GM12865 (cell line): ENCODE measurements at regions not wholly inside any gene's neighbourhood (a gene's known extent, or its start where the extent isn't known, plus 50 kb on each side); places are given as distances from the start of the nearest gene placed in this dataset.

Experiments
- DNase-seq: peaks from one replicate; pipeline ENCODE4 v3.0.0; 2010; ENCODE audit warnings: low read depth
- H3K4me3 ChIP-seq: 2 replicates; pipeline ENCODE4 v1.5.1; 2011; ENCODE audit warnings: mild to moderate bottlenecking, low read depth, low read length, control low read depth
- TF ChIP-seq, protein P1 (sequence below): IDR thresholded peaks from 2 replicates; pipeline ENCODE4 v1.5.1; 2011; ENCODE audit warnings: low read length, control low read depth, low read depth, inconsistent platforms; ENCODE audit not compliant: insufficient read depth; ENCODE audit errors: missing control alignments

GRCh38 chr4:107153228-107153627 lies 117.1 kb upstream of the DKK2 start:
- TF ChIP-seq, protein P1, sequence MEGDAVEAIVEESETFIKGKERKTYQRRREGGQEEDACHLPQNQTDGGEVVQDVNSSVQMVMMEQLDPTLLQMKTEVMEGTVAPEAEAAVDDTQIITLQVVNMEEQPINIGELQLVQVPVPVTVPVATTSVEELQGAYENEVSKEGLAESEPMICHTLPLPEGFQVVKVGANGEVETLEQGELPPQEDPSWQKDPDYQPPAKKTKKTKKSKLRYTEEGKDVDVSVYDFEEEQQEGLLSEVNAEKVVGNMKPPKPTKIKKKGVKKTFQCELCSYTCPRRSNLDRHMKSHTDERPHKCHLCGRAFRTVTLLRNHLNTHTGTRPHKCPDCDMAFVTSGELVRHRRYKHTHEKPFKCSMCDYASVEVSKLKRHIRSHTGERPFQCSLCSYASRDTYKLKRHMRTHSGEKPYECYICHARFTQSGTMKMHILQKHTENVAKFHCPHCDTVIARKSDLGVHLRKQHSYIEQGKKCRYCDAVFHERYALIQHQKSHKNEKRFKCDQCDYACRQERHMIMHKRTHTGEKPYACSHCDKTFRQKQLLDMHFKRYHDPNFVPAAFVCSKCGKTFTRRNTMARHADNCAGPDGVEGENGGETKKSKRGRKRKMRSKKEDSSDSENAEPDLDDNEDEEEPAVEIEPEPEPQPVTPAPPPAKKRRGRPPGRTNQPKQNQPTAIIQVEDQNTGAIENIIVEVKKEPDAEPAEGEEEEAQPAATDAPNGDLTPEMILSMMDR, result peak; percentile 40
- peak; percentile 5 for DNase-seq
- no peak overlapping the region for H3K4me3 ChIP-seq

- TF ChIP-seq, protein P1, result no peak
- no peak overlapping the region for H3K4me3 ChIP-seq
- no peak for DNase-seq
Observed at GRCh38 chr4:107151173-107151572, 115.1 kb upstream of the DKK2 start.

GRCh38 chr4:107148904-107149303 lies 112.8 kb upstream of the DKK2 start:
- no peak overlapping the region for H3K4me3 ChIP-seq
- TF ChIP-seq, protein P1, result no peak
- no peak for DNase-seq

DNA sequence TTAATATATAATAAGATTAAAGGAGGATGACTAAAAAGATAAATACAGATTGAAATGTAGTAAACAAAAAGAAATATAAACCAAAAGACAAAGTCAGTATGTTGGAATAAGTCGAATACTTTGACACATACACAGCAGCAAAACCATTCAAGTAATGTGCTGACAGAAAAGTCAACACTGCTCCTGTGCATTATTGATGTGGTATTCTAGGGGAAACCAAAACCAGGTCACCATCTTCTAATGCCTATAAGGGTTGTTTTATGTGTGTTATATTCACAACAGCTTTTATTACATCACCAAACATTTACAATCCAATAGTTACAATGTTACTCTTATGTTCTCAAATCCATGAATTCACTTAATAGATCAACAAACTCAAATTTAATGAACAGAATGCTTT lies 111.8 kb upstream of the DKK2 start:
- no peak overlapping the region for H3K4me3 ChIP-seq

DNA sequence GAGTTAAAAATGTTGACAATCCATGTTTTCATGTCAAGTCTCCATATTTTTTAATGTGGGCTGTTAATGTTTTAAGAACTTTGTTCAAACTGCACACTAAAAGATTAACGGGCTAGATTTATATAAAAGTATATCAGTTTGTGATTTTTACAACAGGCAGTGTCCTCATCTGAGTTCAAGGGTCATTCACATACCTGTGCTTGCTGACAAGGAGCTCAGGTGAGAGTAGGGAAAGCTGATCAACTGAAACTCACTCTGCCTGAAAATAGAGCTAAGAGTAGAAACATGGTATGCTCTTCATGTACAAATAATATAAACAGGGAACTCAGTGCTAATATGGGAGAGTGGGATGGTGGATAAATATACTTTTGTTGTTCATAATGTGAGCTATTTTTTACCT lies 102.3 kb upstream of the DKK2 start:
- TF ChIP-seq, protein P1, result no peak
- H3K4me3 ChIP-seq, result no peak overlapping the region
- no peak for DNase-seq

More for the DNA sequence above, 111.8 kb upstream of the DKK2 start:
- TF ChIP-seq, protein P1, result no peak
- DNase-seq, result no peak

DNA sequence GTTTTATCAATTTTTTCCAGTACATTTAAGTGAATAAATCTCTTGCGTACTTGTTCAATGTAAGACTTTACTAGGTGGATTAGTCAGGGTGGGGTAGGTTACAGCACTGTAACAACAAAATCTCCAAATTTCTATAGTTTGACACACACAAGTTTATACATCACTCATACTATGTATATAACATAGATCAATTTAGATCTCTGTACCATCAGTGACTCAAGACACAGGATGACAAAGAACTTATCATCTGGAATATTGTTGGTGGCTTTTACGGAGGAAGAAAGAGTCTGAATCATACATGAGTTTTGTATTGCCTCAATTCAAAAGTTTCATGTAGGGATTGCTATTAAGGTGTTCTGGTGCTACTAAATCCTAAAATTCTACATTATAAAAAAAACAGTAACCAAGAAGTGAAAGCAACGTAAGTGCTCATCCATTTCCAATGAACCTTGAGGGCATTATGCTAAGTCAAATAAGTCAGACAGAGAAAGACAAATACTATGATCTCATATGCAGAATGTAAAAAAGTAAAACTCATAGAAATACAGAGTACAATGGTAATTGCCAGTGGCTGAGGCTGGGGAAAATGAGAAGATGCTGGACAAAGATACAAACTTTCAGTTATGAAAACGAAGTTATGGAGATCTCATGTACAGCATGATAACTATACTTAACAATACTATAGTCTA lies 98.0 kb upstream of the DKK2 start:
- TF ChIP-seq, protein P1, result no peak
- H3K4me3 ChIP-seq, result no peak overlapping the region
- no peak for DNase-seq

DNA sequence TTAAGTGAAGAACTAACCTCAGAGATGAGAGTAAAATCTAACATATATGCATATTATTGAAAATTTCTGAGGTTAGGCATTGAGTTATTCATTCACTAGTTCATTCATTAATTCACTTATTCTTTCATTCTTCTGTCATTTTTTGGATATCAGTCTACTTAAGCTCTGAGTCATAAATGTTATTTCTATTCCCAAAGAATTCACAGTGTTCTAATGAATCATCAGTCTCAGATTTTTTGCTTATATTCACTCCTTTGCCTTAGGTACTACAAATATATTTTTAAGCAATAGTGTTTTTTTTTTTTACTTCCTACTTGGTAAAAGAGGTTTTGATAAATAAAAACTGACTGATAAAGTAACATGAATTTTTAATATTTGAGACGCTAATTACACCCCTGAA lies 95.2 kb upstream of the DKK2 start:
- TF ChIP-seq, protein P1, result no peak
- DNase-seq, result no peak
- no peak overlapping the region for H3K4me3 ChIP-seq
